ENCODE measurements at regions not wholly inside any gene's neighbourhood (a gene's known extent, or its start where the extent isn't known, plus 50 kb on each side); places are given as distances from the start of the nearest gene placed in this dataset.

GRCh38 chrX:39174241-39174771 is 373.0 kb downstream of the MID1IP1 start:
- Histone ChIP-seq H3K79me2 (ENCODE audit: control insufficient read depth, low read length) (no peaks in the 10 kb centered on the region), H3K27ac (ENCODE audit: low read depth, low read length) (no peak overlapping the region), H3K36me3 (ENCODE audit: control insufficient read depth, low read length) (no peaks in the 10 kb centered on the region), H3K4me3 (ENCODE audit: low read length) (no peak overlapping the region), H3K4me2 (ENCODE audit: low read length) (no peak overlapping the region), H3F3A (ENCODE audit: control insufficient read depth, insufficient read depth) (no peaks in the 10 kb centered on the region), H3K9me3 (ENCODE audit: control insufficient read depth, insufficient read depth, low read length) (no peaks in the 10 kb centered on the region), H4K20me1 (ENCODE audit: control insufficient read depth, insufficient read depth, low read depth, low read length) (no peaks in the 10 kb centered on the region), H3K4me1 (ENCODE audit: control insufficient read depth, low read length) (no peaks in the 10 kb centered on the region), H3K9me2 (replicated peaks; ENCODE audit: control insufficient read depth, low read length) (no peaks in the 10 kb centered on the region), H3K27me3 (ENCODE audit: control insufficient read depth, low read length) (no peaks in the 10 kb centered on the region)
- TF ChIP-seq EZH2phosphoT487 (IDR thresholded peaks at IDR 0.05; ENCODE audit: borderline replicate concordance, low read length) (no peak), CTCF (IDR thresholded peaks at IDR 0.05; ENCODE audit: low read depth, low read length, poor library complexity, severe bottlenecking) (no peak)

- no peaks in the 10 kb centered on the region for H4K20me1 ChIP-seq (ENCODE audit: control insufficient read depth, insufficient read depth, low read depth, low read length)
- no peaks in the 10 kb centered on the region for H3K4me1 ChIP-seq (ENCODE audit: control insufficient read depth, low read length)
- no peaks in the 10 kb centered on the region for H3F3A ChIP-seq (ENCODE audit: control insufficient read depth, insufficient read depth)
- no peak overlapping the region for H3K27ac ChIP-seq (ENCODE audit: low read depth, low read length)
- H3K36me3 ChIP-seq (ENCODE audit: control insufficient read depth, low read length), result no peaks in the 10 kb centered on the region
- H3K27me3 ChIP-seq (ENCODE audit: control insufficient read depth, low read length), result no peaks in the 10 kb centered on the region
- no peak overlapping the region for H3K4me3 ChIP-seq (ENCODE audit: low read length)
- no peaks in the 10 kb centered on the region for H3K9me3 ChIP-seq (ENCODE audit: control insufficient read depth, insufficient read depth, low read length)
- no peaks in the 10 kb centered on the region for H3K79me2 ChIP-seq (ENCODE audit: control insufficient read depth, low read length)
- no peak for TF ChIP-seq EZH2phosphoT487 (IDR thresholded peaks at IDR 0.05; ENCODE audit: borderline replicate concordance, low read length)
- no peak for TF ChIP-seq CTCF (IDR thresholded peaks at IDR 0.05; ENCODE audit: low read depth, low read length, poor library complexity, severe bottlenecking)
- no peaks in the 10 kb centered on the region for H3K9me2 ChIP-seq (replicated peaks; ENCODE audit: control insufficient read depth, low read length)
- H3K4me2 ChIP-seq (ENCODE audit: low read length), result no peak overlapping the region
Measured at GRCh38 chrX:39174772-39175417, 373.6 kb downstream of the MID1IP1 start.

GRCh38 chrX:39175418-39176057 is 374.3 kb downstream of the MID1IP1 start:
- no peak overlapping the region for H3K27ac ChIP-seq (ENCODE audit: low read depth, low read length)
- H3F3A ChIP-seq (ENCODE audit: control insufficient read depth, insufficient read depth), result no peaks in the 10 kb centered on the region
- no peaks in the 10 kb centered on the region for H3K9me2 ChIP-seq (replicated peaks; ENCODE audit: control insufficient read depth, low read length)
- no peaks in the 10 kb centered on the region for H3K9me3 ChIP-seq (ENCODE audit: control insufficient read depth, insufficient read depth, low read length)
- H3K79me2 ChIP-seq (ENCODE audit: control insufficient read depth, low read length), result no peaks in the 10 kb centered on the region
- no peak overlapping the region for H3K4me2 ChIP-seq (ENCODE audit: low read length)
- H3K36me3 ChIP-seq (ENCODE audit: control insufficient read depth, low read length), result no peaks in the 10 kb centered on the region
- H3K4me1 ChIP-seq (ENCODE audit: control insufficient read depth, low read length), result no peaks in the 10 kb centered on the region
- no peak overlapping the region for H3K4me3 ChIP-seq (ENCODE audit: low read length)
- H4K20me1 ChIP-seq (ENCODE audit: control insufficient read depth, insufficient read depth, low read depth, low read length), result no peaks in the 10 kb centered on the region
- no peaks in the 10 kb centered on the region for H3K27me3 ChIP-seq (ENCODE audit: control insufficient read depth, low read length)
- no peak for TF ChIP-seq EZH2phosphoT487 (IDR thresholded peaks at IDR 0.05; ENCODE audit: borderline replicate concordance, low read length)

GRCh38 chrX:39176105-39176504 is 374.8 kb downstream of the MID1IP1 start:
- no peaks in the 10 kb centered on the region for H4K20me1 ChIP-seq (ENCODE audit: control insufficient read depth, insufficient read depth, low read depth, low read length)
- H3K4me3 ChIP-seq (ENCODE audit: low read length), result no peak overlapping the region
- H3K9me3 ChIP-seq (ENCODE audit: control insufficient read depth, insufficient read depth, low read length), result no peaks in the 10 kb centered on the region
- H3K36me3 ChIP-seq (ENCODE audit: control insufficient read depth, low read length), result no peaks in the 10 kb centered on the region
- no peaks in the 10 kb centered on the region for H3K27me3 ChIP-seq (ENCODE audit: control insufficient read depth, low read length)
- H3K9me2 ChIP-seq (replicated peaks; ENCODE audit: control insufficient read depth, low read length), result no peaks in the 10 kb centered on the region
- H3K4me1 ChIP-seq (ENCODE audit: control insufficient read depth, low read length), result no peaks in the 10 kb centered on the region
- H3K79me2 ChIP-seq (ENCODE audit: control insufficient read depth, low read length), result no peaks in the 10 kb centered on the region
- no peaks in the 10 kb centered on the region for H3F3A ChIP-seq (ENCODE audit: control insufficient read depth, insufficient read depth)
- H3K27ac ChIP-seq (ENCODE audit: low read depth, low read length), result no peak overlapping the region
- no peak overlapping the region for H3K4me2 ChIP-seq (ENCODE audit: low read length)
- no peak for TF ChIP-seq CTCF (IDR thresholded peaks at IDR 0.05; ENCODE audit: low read depth, low read length, poor library complexity, severe bottlenecking)
- TF ChIP-seq EZH2phosphoT487 (IDR thresholded peaks at IDR 0.05; ENCODE audit: borderline replicate concordance, low read length), result no peak

All from DOHH2 (cell line).